GM19324 (cell line): ENCODE measurements at regions not wholly inside any gene's neighbourhood (a gene's known extent, or its start where the extent isn't known, plus 50 kb on each side); places are given as distances from the start of the nearest gene placed in this dataset.

Experiments
- ATAC-seq: cut with Tn5 transposase; IDR thresholded peaks from one replicate; pipeline ENCODE4 v1.9.1; 2021; ENCODE audit warnings: mild to moderate bottlenecking, moderate library complexity; ENCODE audit not compliant: unreplicated experiment, low FRiP score

GRCh38 chr17:14918540-14918939 lies 346.6 kb downstream of the PMP22 start:
- ATAC-seq = no peak

- ATAC-seq = no peak
Measured at GRCh38 chr17:14910916-14911315, 354.2 kb downstream of the PMP22 start.

GRCh38 chr17:14904386-14904785 lies 360.7 kb downstream of the PMP22 start:
- ATAC-seq = no peak

- no peak for ATAC-seq
Measured at GRCh38 chr17:14903854-14904253, 361.3 kb downstream of the PMP22 start.

GRCh38 chr17:14902803-14903202 lies 362.3 kb downstream of the PMP22 start:
- ATAC-seq = no peak

GRCh38 chr17:14902297-14902696 lies 362.8 kb downstream of the PMP22 start:
- no peak for ATAC-seq

- ATAC-seq = no peak
Measured at GRCh38 chr17:14901376-14901775, 363.8 kb downstream of the PMP22 start.

- ATAC-seq = no peak
Measured at GRCh38 chr17:14886200-14886739, 378.9 kb downstream of the PMP22 start.

- ATAC-seq = no peak
Measured at GRCh38 chr17:14882131-14882530, 383.0 kb downstream of the PMP22 start.

- no peak for ATAC-seq
Measured at GRCh38 chr17:14875557-14876412, 389.3 kb downstream of the PMP22 start.

- no peak for ATAC-seq
Measured at GRCh38 chr17:14873996-14874395, 391.1 kb downstream of the PMP22 start.

GRCh38 chr17:14873540-14873939 lies 391.6 kb downstream of the PMP22 start:
- no peak for ATAC-seq

- ATAC-seq = no peak
Measured at GRCh38 chr17:14871921-14872320, 393.2 kb downstream of the PMP22 start.

- no peak for ATAC-seq
Measured at GRCh38 chr17:14866266-14866665, 398.9 kb downstream of the PMP22 start.

- ATAC-seq = no peak
Measured at GRCh38 chr17:14864127-14864526, 401.0 kb downstream of the PMP22 start.

GRCh38 chr17:14859542-14859941 lies 405.6 kb downstream of the PMP22 start:
- ATAC-seq = no peak

GRCh38 chr17:14856176-14856575 lies 408.9 kb downstream of the PMP22 start:
- ATAC-seq = no peak

- no peak for ATAC-seq
Measured at GRCh38 chr17:14854691-14855090, 410.4 kb downstream of the PMP22 start.

GRCh38 chr17:14845591-14846281 lies 419.4 kb downstream of the PMP22 start:
- ATAC-seq = no peak

- ATAC-seq = no peak
Measured at GRCh38 chr17:14843086-14843795, 421.9 kb downstream of the PMP22 start.
